ENCODE measurements at regions not wholly inside any gene's neighbourhood (a gene's known extent, or its start where the extent isn't known, plus 50 kb on each side); places are given as distances from the start of the nearest gene placed in this dataset.
A peak's percentile ranks its signal among the peaks of the same experiment; 100 is the strongest.
"Not testable (repeated sequence)": the region's sequence is repeated elsewhere in the genome, so short reads cannot be mapped to it uniquely, and the experiment has no call there.

- DNase-seq: no peak
These were observed 246.3 kb downstream of the SUCLG1 start for GRCh38 chr2:84212611-84213314.

- no peak for DNase-seq
These were observed 249.1 kb downstream of the SUCLG1 start for GRCh38 chr2:84209941-84210340.

DNA sequence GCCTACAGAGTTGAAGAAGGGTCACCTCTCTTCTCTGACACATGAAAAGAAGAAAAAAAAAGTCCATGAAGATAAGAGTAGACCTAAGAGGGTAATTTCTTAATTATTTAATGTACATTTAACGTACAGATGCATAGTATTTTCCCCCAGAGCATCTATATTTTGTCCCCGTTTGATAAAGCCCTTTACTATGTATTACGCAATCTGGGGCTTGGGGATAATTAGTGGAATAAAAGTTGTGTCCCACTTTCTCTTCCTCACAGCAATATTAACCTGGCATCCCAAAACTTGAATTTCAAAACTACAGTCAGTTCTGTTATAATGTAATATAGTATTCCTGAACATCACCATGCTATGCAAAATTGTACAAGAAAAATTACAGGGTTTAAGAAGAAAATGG, 254.1 kb downstream of the SUCLG1 start:
- DNase-seq: no peak

DNA sequence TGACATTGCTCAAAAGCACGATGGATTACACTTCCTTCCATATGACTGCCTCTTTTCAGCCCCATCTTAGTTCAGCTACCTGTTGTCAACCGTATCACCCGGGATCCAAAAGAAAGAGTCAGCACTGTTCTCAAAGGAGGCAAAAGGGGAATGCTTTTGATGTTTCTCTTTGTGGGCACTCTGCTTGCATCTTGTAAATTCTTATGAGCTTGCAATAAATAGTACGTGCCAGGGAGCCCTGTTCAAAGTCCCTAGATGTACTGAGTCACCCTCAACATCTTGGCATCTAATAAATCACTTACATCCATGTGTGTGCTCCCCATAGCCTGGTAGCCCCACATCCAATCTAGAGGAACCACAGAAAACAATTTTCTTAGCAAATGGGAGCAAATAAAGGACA, 256.9 kb downstream of the SUCLG1 start:
- no peak for DNase-seq

DNA sequence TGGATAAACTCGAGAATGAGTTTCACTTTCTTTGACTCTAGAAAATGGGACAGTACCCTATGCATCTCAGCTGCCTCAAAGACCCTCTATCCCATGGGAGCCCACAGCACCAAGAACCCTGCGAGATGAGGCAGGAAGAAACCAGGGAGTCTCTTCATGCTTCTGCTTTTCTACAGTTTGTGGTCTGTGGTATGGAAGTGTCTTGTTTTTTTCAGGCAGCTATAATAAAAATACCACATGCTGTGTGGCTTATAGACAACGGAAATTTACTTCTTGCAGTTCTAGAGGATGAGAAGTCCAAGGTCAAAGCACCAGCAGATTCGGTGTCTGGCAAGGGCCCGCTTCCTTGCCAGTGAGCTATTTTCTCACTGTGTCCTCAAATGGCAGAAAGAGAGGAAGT, 257.9 kb downstream of the SUCLG1 start:
- no peak for DNase-seq

GRCh38 chr2:84197901-84198300, 261.2 kb downstream of the SUCLG1 start:
- no peak for DNase-seq

DNA sequence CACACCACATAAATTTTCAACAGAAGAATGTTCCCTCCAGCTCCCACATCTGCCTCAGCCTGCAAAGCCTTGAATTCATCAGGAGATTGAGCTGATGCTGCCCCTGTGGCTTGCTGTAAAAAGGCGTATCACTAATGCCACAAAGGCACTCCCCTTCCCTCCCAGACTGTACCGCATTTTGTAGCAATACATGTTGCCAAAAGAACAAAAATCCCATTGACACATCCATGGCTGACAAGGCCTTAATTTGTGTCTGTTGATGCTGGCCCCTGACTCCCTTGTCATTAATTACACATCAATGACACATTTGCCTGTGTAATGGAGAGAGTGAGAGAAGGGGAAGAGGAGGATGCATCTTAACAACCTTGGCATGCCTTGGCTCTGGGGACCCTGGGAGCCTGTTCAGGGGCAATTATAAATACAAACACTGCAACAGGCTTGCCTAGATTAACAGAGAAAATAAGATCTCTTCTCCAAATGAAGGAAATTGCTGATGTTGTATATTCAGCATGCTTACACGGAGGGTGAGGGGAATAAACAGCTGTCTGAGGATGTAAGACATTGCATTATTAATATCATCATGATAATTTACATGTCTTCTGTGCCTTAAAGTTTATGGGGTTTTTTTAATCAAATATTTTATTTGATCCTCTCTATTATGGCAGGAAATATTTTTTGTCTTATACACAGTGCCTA, 264.0 kb downstream of the SUCLG1 start:
- DNase-seq: no peak

DNA sequence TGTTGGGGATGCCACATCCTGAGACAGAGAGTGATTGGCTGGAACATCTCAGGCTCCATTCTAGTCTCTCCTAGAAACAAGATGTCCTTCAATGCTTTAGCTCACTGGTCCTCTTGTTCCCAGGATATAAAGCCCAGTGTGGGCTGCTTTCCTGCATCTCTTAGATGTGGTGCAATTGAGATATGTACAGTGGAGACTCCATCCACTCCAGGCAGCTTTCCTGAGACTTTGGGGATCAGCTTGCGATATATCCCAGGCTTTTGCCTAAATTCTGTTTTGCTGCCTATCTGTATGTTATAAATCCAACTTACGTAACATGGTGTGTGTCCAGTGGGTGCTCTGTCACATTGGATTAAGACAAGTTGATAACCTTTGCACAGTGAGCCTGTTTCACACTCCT, 264.9 kb downstream of the SUCLG1 start:
- no peak for DNase-seq

DNA sequence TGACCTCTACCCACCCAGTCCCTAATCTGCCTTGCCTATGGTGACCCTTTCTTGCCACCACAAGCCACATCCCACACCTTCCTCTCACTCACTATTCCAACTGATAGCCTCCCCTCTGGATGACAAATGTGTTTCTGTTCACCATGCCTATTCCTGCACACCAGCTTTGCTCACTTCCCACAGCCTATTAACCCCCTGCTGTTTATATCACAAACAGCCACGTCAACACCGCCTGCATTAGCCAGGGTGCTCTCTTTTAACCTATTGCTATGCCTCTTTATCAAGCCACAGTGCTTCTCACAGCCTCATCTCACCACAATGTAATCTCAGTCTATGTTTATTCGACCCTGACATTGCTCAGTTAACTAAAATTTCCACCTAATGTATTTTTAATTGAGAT, 271.8 kb downstream of the SUCLG1 start:
- no peak for DNase-seq

DNA sequence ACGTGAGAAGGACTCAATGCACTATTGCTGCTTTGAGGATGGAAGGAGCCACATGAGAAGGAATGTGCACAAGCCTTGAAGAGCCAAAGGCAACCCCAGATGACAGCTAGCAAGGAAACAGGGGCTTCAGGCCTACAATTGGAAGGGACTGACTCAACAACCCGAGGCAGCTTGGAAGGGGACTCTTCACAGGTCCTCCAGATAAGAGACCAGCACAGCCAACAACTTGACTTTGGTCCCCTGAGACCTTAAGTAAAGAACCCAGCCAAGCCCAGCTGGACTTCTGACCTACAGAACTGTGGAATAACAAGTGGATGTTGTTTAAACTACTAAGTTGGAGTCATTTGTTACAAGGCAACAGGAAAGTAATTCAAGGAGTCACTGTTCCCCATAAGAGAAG, 277.2 kb downstream of the SUCLG1 start:
- no peak for DNase-seq

DNA sequence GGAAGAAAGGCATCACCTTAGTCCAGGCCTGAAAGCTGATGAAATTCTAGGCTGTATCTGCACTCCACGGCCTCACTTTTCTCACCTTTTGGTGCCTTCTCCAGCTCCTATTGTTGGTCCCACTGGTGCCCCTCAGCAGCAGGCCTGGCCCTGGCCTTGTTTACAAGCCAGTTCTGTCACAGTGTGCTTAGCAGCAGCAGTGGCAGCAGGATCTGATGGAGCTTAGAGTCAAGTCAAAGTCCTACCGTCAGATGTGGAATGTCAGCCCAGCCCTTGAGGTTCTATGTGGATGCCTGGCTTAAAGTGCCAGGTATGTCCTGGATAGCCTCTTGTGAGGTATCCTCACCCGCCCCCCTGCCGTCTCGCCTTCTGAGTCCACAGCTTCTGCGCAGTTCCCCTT, 281.3 kb downstream of the SUCLG1 start:
- DNase-seq: no peak

DNA sequence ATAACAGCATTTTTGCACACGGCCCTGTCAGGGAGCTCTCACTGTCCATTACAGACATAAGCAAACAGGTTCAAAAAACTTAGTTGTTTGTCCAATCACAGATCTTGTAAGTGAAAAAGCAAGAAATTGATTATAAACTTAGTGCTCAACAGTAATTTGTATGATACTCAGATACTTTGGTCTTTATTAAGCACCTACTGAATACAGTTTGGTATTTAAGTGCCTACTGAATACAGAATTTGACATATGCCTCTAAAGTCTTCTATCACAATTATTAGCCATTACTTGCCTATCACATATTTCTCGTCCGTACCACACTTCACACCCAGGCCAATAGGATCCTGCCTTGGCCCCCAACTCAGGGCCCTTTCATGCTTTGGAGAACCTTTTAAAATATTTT, 283.1 kb downstream of the SUCLG1 start:
- no peak for DNase-seq

DNA sequence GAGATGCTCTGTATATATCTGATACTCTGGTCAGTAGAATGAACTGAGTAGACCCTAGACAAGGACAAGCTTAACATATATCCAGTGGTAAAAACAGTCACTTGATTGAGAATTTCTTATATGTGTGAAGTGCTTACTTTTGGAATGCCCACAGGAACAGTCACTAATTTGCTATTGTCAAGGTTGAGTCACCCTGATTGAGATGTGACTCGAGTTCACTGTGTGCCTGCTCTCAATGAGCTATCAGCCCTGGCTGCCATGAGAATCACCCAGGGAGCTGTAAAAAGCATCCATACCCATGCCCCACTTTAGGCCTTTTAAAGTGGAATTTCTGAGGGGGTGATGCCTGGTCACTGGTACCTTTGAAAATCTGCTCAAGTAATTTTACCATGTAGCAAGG, 283.7 kb downstream of the SUCLG1 start:
- DNase-seq: no peak

GRCh38 chr2:84173041-84173440, 286.0 kb downstream of the SUCLG1 start:
- no peak for DNase-seq

- no peak for DNase-seq
These were observed 288.1 kb downstream of the SUCLG1 start for GRCh38 chr2:84170979-84171378.

DNA sequence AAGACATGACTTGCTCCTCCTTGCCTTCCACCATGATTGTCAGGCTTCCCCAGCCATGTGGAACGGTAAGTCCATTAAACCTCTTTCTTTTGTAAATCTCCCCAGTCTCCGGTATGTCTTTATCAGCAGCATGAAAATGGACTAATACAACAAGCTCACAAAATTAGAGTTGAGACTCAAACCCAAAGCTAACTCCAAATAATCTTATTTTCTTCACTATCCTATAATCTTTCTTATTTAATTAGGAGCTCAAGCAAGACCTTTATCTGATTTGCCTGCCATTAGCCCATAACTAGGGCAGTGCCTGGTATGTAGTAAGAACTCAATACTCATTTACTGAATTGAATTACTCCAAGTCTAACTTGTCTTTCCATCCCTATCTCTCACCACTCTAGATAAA, 289.2 kb downstream of the SUCLG1 start:
- no peak for DNase-seq

DNA sequence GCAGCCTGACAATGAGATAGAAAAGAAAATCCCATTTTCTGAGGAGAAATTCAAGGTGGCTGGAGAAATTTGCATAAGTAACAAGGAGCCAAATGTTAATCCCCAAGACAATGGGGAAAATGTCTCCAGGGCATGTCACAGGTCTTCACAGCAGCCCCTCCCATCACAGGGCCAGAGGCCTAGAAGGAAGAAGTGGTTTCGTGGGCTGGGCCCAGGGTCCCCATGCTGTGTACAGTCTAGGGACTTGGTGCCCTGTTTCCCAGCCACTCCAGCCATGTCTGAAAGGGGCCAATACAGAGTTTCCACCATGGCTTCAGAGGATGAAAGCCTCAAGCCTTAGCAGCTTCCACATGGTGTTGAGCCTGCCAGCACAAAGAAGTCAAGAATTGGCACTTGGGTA, 290.5 kb downstream of the SUCLG1 start:
- DNase-seq: not testable (repeated sequence)

GRCh38 chr2:84165256-84165655, 293.8 kb downstream of the SUCLG1 start:
- no peak for DNase-seq

DNA sequence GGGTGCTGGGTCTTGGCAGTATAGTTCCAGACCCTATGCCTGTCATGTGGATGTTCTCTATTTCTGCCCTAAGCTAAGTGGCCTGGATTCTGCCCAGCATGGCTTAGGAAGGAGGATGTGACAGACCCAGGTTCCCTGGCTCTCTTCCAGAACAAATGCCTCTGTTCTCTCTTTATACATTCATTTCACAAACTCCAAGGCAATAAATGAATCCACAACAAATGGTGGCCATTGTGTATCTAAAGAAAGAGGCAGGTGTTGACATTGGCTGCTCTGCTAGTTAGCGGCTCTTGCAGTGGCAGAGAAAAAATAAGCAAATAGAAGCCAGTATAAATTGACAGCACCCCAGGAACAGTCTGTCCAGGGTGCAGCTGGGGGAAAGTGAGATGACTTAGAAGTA, 298.6 kb downstream of the SUCLG1 start:
- peak; percentile 86 to 88 for DNase-seq

DNA sequence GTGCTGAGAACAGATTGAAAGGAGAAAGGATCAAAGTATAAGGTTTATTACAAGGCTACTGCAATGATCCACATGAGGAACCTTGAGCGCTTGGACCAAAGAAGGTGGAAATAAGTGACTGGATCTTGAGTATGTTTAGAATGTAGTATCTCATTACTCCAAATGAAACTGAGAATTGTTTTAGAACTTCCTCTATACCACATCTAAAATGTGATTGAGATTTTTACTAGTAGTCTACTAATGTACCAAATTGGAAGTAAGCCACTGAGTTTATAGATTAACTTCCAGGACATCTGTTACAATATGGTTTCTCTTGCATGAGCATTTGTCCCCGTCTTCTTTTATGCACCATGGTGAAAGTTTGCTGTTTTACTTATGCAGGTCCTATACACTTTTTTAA, 300.5 kb downstream of the SUCLG1 start:
- DNase-seq: no peak

GRCh38 chr2:84152462-84152861, 306.6 kb downstream of the SUCLG1 start:
- no peak for DNase-seq

GRCh38 chr2:84144345-84144744, 314.7 kb downstream of the SUCLG1 start:
- no peak for DNase-seq

DNA sequence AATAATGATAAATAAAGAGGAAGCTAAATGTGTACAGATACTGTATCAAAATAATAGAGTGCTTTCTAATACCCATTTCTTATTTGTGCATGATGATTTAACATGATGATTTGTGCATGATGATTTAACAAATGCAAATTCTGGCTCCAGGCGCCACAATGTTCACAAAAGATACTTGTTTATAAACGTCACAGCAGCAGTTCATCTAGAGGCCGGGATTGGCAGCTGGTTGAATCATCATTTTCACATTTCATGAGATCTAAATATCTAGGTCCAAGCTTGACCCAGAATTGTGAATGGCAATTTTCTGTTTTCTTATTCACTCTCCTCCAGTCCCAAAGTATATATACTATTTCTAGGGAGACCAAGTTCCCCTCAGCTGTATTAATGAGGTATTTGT, 322.0 kb downstream of the SUCLG1 start:
- DNase-seq: no peak

- peak; percentile 60 to 75 for DNase-seq
These were observed 326.7 kb downstream of the SUCLG1 start for GRCh38 chr2:84132370-84132769.

DNA sequence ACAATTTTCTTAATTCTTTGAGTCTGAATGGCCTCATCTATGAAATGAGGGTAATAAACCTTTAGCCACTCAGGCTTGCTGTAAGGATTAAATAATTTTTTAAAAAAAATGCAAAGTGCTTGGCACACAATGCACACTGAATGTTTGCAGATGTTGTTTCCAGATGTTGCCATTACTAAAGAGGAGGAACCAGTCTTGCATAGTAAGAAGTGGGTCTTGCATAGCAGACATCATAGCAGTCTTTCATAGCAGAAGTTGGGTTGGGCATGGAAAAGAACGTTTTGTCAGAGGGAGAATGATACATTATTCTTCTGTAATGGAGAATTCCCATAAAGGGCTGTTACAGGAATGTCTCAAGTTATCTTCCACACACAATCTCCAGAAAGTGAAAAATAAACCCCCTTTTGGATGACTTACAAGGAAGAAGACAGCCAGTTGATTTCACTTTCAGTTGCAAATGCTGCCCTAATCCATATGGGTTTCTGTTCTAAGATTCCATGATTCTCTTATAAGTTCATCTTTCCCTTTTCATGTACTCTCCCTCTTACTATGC, 327.7 kb downstream of the SUCLG1 start:
- DNase-seq: no peak

Data from SHP77 (cell line).